Nephron progenitor cell (in vitro differentiated cells): ENCODE measurements at regions not wholly inside any gene's neighbourhood (a gene's known extent, or its start where the extent isn't known, plus 50 kb on each side); places are given as distances from the start of the nearest gene placed in this dataset.

Source experiments
- DNase-seq: peaks from one replicate; pipeline ENCODE4 v3.0.0; 2021
- H3K27ac Mint-ChIP-seq: 2 replicates; pipeline ENCODE4 v1.8.0; 2021; ENCODE audit warnings: mild to moderate bottlenecking, moderate library complexity, mixed read lengths
- H3K27me3 Mint-ChIP-seq: 2 replicates; pipeline ENCODE4 v1.8.0; 2021; ENCODE audit warnings: mild to moderate bottlenecking, low read depth, mixed read lengths; ENCODE audit not compliant: poor library complexity
- H3K36me3 Mint-ChIP-seq: 2 replicates; pipeline ENCODE4 v1.8.0; 2021; ENCODE audit warnings: low read depth, mixed read lengths
- H3K4me1 Mint-ChIP-seq: 2 replicates; pipeline ENCODE4 v1.8.0; 2021; ENCODE audit warnings: mixed read lengths
- H3K4me3 Mint-ChIP-seq: 2 replicates; pipeline ENCODE4 v1.8.0; 2021; ENCODE audit warnings: mild to moderate bottlenecking, moderate library complexity, mixed read lengths
- H3K9me3 Mint-ChIP-seq: 2 replicates; pipeline ENCODE4 v1.8.0; 2021; ENCODE audit warnings: mild to moderate bottlenecking, moderate library complexity, mixed read lengths
- CTCF ChIP-seq: fragments of 200-600 bp; sonication (generic); IDR thresholded peaks from 2 replicates; pipeline ENCODE4 v1.5.0; 2021; ENCODE audit warnings: antibody characterized with exemption

GRCh38 chr6:163831736-163832135 lies 417.2 kb downstream of the QKI start:
- H3K9me3 Mint-ChIP-seq = peaks cover 19% of the 10 kb centered on the region
- H3K4me1 Mint-ChIP-seq = peaks cover 16% of the 10 kb centered on the region
- H3K36me3 Mint-ChIP-seq = no peaks in the 10 kb centered on the region
- no peak for DNase-seq
- TF ChIP-seq CTCF = no peak
- H3K27me3 Mint-ChIP-seq = peaks cover 82% of the 10 kb centered on the region
- no peak overlapping the region for H3K27ac Mint-ChIP-seq
- H3K4me3 Mint-ChIP-seq = no peak overlapping the region

- no peaks in the 10 kb centered on the region for H3K36me3 Mint-ChIP-seq
- H3K4me3 Mint-ChIP-seq = no peak overlapping the region
- peaks cover 79% of the 10 kb centered on the region for H3K27me3 Mint-ChIP-seq
- no peak for TF ChIP-seq CTCF
- H3K27ac Mint-ChIP-seq = no peak overlapping the region
- peaks cover 9% of the 10 kb centered on the region for H3K4me1 Mint-ChIP-seq
- H3K9me3 Mint-ChIP-seq = peaks cover 19% of the 10 kb centered on the region
- DNase-seq = no peak
These were observed 416.1 kb downstream of the QKI start for GRCh38 chr6:163830641-163831040.

- H3K27ac Mint-ChIP-seq = no peak overlapping the region
- H3K4me3 Mint-ChIP-seq = no peak overlapping the region
These were observed 413.7 kb downstream of the QKI start for GRCh38 chr6:163828038-163828795.

GRCh38 chr6:163827143-163827542 lies 412.6 kb downstream of the QKI start:
- H3K4me3 Mint-ChIP-seq = no peak overlapping the region
- H3K9me3 Mint-ChIP-seq = peaks cover 14% of the 10 kb centered on the region
- TF ChIP-seq CTCF = no peak
- peaks cover 5% of the 10 kb centered on the region for H3K4me1 Mint-ChIP-seq
- H3K27me3 Mint-ChIP-seq = peaks cover 61% of the 10 kb centered on the region
- H3K36me3 Mint-ChIP-seq = no peaks in the 10 kb centered on the region
- no peak overlapping the region for H3K27ac Mint-ChIP-seq
- no peak for DNase-seq

More at GRCh38 chr6:163828038-163828795, 413.7 kb downstream of the QKI start:
- Mint-ChIP-seq H3K36me3 (no peaks in the 10 kb centered on the region), H3K9me3 (peaks cover 19% of the 10 kb centered on the region), H3K27me3 (peaks cover 69% of the 10 kb centered on the region), H3K4me1 (peaks cover 5% of the 10 kb centered on the region)
- no peak for DNase-seq
- TF ChIP-seq CTCF = no peak

- H3K36me3 Mint-ChIP-seq = no peaks in the 10 kb centered on the region
- H3K27me3 Mint-ChIP-seq = peaks cover 56% of the 10 kb centered on the region
- DNase-seq = no peak
- H3K27ac Mint-ChIP-seq = no peak overlapping the region
- no peak overlapping the region for H3K4me3 Mint-ChIP-seq
- peaks cover 5% of the 10 kb centered on the region for H3K4me1 Mint-ChIP-seq
- H3K9me3 Mint-ChIP-seq = peaks cover 9% of the 10 kb centered on the region
- TF ChIP-seq CTCF = no peak
These were observed 412.1 kb downstream of the QKI start for GRCh38 chr6:163826629-163827028.

- TF ChIP-seq CTCF = no peak
- no peak overlapping the region for H3K4me3 Mint-ChIP-seq
- H3K9me3 Mint-ChIP-seq = no peaks in the 10 kb centered on the region
- peaks cover 5% of the 10 kb centered on the region for H3K4me1 Mint-ChIP-seq
- H3K36me3 Mint-ChIP-seq = no peaks in the 10 kb centered on the region
- no peak for DNase-seq
- peaks cover 48% of the 10 kb centered on the region for H3K27me3 Mint-ChIP-seq
- no peak overlapping the region for H3K27ac Mint-ChIP-seq
These were observed 410.5 kb downstream of the QKI start for GRCh38 chr6:163825033-163825432.
